T-helper 1 cell treated with Interleukin-12 subunit alpha and Interleukin-12 subunit beta and Interleukin-4 antibody, amounts not matched to agents 30 μg/mL and 1 μg/mL, for 36 hours (primary cell): ENCODE measurements at regions not wholly inside any gene's neighbourhood (a gene's known extent, or its start where the extent isn't known, plus 50 kb on each side); places are given as distances from the start of the nearest gene placed in this dataset.
"Not testable (repeated sequence)": the region's sequence is repeated elsewhere in the genome, so short reads cannot be mapped to it uniquely, and the experiment has no call there.

Experiments used
- H3K27ac Mint-ChIP-seq: one replicate; pipeline ENCODE4 v1.8.0; 2021; ENCODE audit warnings: mild to moderate bottlenecking, mixed read lengths
- H3K27me3 Mint-ChIP-seq: one replicate; pipeline ENCODE4 v1.8.0; 2021; ENCODE audit warnings: low read depth, mixed read lengths
- H3K36me3 Mint-ChIP-seq: one replicate; pipeline ENCODE4 v1.8.0; 2021; ENCODE audit warnings: low read depth, mixed read lengths
- H3K4me1 Mint-ChIP-seq: one replicate; pipeline ENCODE4 v1.8.0; 2021; ENCODE audit warnings: low read depth, mixed read lengths
- H3K4me3 Mint-ChIP-seq: one replicate; pipeline ENCODE4 v1.8.0; 2021; ENCODE audit warnings: mild to moderate bottlenecking, moderate library complexity, mixed read lengths
- H3K9me3 Mint-ChIP-seq: one replicate; pipeline ENCODE4 v1.8.0; 2021; ENCODE audit warnings: mixed read lengths

- Mint-ChIP-seq H3K4me3 (no peak overlapping the region), H3K36me3 (no peaks in the 10 kb centered on the region), H3K27me3 (peaks cover 7% of the 10 kb centered on the region), H3K4me1 (no peaks in the 10 kb centered on the region), H3K27ac (no peak overlapping the region), H3K9me3 (peaks cover 6% of the 10 kb centered on the region)
Observed at GRCh38 chr11:126149759-126150625, 61.5 kb downstream of the RPUSD4 start.

DNA sequence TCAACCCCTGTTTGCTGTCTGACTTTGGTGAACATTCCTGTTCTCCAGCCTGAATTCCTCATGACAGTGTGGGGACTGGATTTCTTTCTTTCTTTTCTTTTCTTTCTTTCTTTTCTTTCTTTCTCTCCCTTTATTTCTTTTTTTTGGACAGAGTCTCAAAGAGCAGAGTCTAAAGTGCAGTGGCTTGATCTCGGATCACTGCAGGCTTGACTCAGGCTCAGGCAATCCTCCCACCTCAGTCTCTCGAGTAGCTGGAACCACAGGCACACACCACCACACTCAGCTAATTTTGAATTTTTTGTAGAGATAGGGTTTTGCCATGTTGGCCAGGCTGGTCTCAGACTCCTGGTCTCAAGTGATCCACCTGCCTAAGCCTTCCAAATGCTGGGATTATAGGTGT is 63.1 kb downstream of the RPUSD4 start:
- Mint-ChIP-seq H3K9me3 (peaks cover 6% of the 10 kb centered on the region), H3K4me3 (no peak overlapping the region), H3K27ac (peak overlapping the region; percentile 59), H3K4me1 (no peaks in the 10 kb centered on the region), H3K36me3 (no peaks in the 10 kb centered on the region), H3K27me3 (peaks cover 7% of the 10 kb centered on the region)

- Mint-ChIP-seq H3K36me3 (no peaks in the 10 kb centered on the region), H3K27ac (no peak overlapping the region), H3K4me1 (no peaks in the 10 kb centered on the region), H3K9me3 (peaks cover 6% of the 10 kb centered on the region), H3K4me3 (no peak overlapping the region), H3K27me3 (peaks cover 7% of the 10 kb centered on the region)
Observed at GRCh38 chr11:126147208-126148111, 64.0 kb downstream of the RPUSD4 start.

DNA sequence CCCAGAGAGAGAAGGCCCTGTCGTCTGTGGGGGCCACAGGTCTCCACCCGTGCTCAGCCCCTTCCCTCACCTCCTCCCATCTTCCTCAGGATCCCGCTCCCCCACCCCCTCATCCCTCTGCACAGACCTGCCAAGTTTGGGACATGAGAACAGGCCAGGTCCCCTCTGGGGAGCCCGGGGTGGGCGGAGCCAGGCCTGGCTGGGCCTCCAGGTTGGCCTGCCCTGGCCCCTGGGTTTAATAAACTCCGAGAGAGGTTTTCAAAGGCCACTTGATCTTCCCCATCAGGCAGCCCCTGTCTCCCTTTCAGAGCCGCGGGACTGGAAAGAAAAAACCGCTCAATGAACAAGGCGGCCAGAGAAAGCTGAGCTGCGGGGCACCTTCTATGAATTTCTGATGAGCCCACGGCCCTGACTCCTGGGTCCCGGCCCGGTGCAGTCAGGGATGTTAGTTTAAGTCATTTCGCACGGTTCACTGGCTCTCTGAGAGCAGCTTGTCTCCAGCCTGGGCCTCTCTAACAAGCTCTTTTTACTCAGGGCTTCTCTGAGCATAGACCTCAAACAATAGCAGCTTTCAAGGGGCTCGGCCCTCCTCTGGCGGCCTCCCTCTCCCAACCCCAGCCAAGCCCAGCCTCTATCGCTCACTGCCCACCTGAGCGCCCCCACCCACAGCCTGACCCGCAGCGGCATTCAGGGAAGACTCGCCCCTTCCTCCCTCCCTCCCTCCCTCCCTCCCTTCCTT is 64.8 kb downstream of the RPUSD4 start:
- H3K9me3 Mint-ChIP-seq, result no peaks in the 10 kb centered on the region
- H3K36me3 Mint-ChIP-seq, result no peaks in the 10 kb centered on the region
- H3K4me1 Mint-ChIP-seq, result no peaks in the 10 kb centered on the region
- no peak overlapping the region for H3K4me3 Mint-ChIP-seq
- H3K27me3 Mint-ChIP-seq, result no peaks in the 10 kb centered on the region
- H3K27ac Mint-ChIP-seq, result no peak overlapping the region

GRCh38 chr11:126145954-126146353 is 65.5 kb downstream of the RPUSD4 start:
- H3K4me1 Mint-ChIP-seq, result no peaks in the 10 kb centered on the region
- H3K27ac Mint-ChIP-seq, result no peak overlapping the region

GRCh38 chr11:126143491-126143890 is 68.0 kb downstream of the RPUSD4 start:
- not testable (repeated sequence) for H3K4me1 Mint-ChIP-seq

More at GRCh38 chr11:126145954-126146353, 65.5 kb downstream of the RPUSD4 start:
- Mint-ChIP-seq H3K36me3 (no peaks in the 10 kb centered on the region), H3K27me3 (peaks cover 6% of the 10 kb centered on the region), H3K9me3 (no peaks in the 10 kb centered on the region), H3K4me3 (no peak overlapping the region)

GRCh38 chr11:126140926-126141280 is 70.5 kb downstream of the RPUSD4 start:
- H3K9me3 Mint-ChIP-seq, result no peaks in the 10 kb centered on the region
- no peaks in the 10 kb centered on the region for H3K4me1 Mint-ChIP-seq
- H3K27ac Mint-ChIP-seq, result no peak overlapping the region
- H3K36me3 Mint-ChIP-seq, result no peaks in the 10 kb centered on the region
- peaks cover 10% of the 10 kb centered on the region for H3K27me3 Mint-ChIP-seq
- no peak overlapping the region for H3K4me3 Mint-ChIP-seq

More at GRCh38 chr11:126143491-126143890, 68.0 kb downstream of the RPUSD4 start:
- H3K9me3 Mint-ChIP-seq, H3K36me3 Mint-ChIP-seq, H3K27ac Mint-ChIP-seq, H3K4me3 Mint-ChIP-seq: not testable (repeated sequence)
- peaks cover 10% of the 10 kb centered on the region for H3K27me3 Mint-ChIP-seq

DNA sequence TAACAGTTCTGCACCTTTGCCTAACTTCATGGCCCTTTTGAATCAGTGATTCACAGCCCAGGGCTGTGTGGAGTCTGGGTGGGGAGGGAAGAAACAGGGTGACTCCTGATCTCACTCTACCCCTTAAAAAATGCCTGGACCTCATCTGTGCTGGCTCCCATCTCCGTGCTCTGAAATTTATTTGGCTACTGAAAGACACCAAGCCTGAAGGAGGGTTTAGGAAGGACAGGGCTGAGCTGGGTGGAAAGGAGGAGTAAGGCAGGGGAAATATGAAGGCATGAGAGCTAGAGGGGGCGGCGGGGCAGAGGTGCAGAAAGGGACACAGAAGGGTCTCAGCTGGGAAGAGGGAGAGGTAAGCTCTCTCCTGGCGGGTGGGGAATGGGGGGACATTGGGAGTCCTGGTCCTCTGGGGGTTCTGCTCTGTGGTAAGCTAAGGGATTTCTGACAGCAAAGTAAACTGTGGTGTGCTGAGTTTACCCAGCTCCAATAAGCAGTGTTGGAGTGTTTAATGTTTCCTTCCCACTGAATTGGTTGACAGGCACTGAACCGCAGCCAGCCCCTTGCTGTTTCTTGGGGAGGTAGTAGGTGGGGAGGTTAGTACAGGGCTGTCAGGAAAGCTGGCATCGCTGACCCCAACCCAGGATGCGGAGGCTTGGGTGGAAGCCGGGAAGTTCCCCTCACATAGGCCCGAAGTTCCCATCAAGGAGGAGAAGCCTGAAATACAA is 71.1 kb downstream of the RPUSD4 start:
- H3K9me3 Mint-ChIP-seq, result no peaks in the 10 kb centered on the region
- H3K27ac Mint-ChIP-seq, result no peak overlapping the region
- no peak overlapping the region for H3K4me3 Mint-ChIP-seq
- H3K4me1 Mint-ChIP-seq, result no peaks in the 10 kb centered on the region
- H3K36me3 Mint-ChIP-seq, result no peaks in the 10 kb centered on the region
- H3K27me3 Mint-ChIP-seq, result peaks cover 10% of the 10 kb centered on the region

GRCh38 chr11:126139111-126140091 is 72.0 kb downstream of the RPUSD4 start:
- H3K4me3 Mint-ChIP-seq, result no peak overlapping the region
- no peaks in the 10 kb centered on the region for H3K9me3 Mint-ChIP-seq
- H3K27ac Mint-ChIP-seq, result no peak overlapping the region
- no peaks in the 10 kb centered on the region for H3K36me3 Mint-ChIP-seq
- no peaks in the 10 kb centered on the region for H3K4me1 Mint-ChIP-seq
- H3K27me3 Mint-ChIP-seq, result peaks cover 10% of the 10 kb centered on the region

DNA sequence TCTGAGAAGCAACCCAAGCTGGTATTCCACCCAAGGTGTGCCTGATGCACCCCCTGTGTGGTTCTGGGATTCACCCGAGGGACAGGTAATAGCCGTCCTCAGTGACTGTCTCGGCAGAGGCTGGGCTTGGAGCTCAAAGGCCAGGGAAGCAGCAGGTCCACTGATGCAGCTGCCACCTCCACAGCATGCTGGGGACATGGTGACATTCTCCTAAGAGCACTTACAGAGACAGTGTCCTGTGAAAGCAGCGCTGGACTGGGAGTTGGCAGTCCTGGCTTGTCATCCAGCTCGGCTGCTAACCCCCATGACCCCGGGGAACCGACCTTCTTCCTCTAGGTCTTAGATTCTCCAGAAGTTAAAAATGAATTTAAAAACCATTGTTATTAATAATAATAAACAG is 72.8 kb downstream of the RPUSD4 start:
- Mint-ChIP-seq H3K27ac (no peak overlapping the region), H3K36me3 (no peaks in the 10 kb centered on the region), H3K4me1 (no peaks in the 10 kb centered on the region), H3K4me3 (no peak overlapping the region), H3K9me3 (no peaks in the 10 kb centered on the region), H3K27me3 (peaks cover 10% of the 10 kb centered on the region)

GRCh38 chr11:126137136-126137535 is 74.3 kb downstream of the RPUSD4 start:
- peaks cover 10% of the 10 kb centered on the region for H3K27me3 Mint-ChIP-seq
- H3K27ac Mint-ChIP-seq, result no peak overlapping the region
- no peaks in the 10 kb centered on the region for H3K4me1 Mint-ChIP-seq
- H3K4me3 Mint-ChIP-seq, result no peak overlapping the region
- no peaks in the 10 kb centered on the region for H3K36me3 Mint-ChIP-seq
- no peaks in the 10 kb centered on the region for H3K9me3 Mint-ChIP-seq

GRCh38 chr11:126136507-126136906 is 73.8 kb upstream of the CDON start:
- Mint-ChIP-seq H3K36me3 (no peaks in the 10 kb centered on the region), H3K9me3 (no peaks in the 10 kb centered on the region), H3K27me3 (peaks cover 10% of the 10 kb centered on the region), H3K27ac (no peak overlapping the region), H3K4me3 (no peak overlapping the region), H3K4me1 (no peaks in the 10 kb centered on the region)
